IPS-18c (cell line): ENCODE measurements at regions not wholly inside any gene's neighbourhood (a gene's known extent, or its start where the extent isn't known, plus 50 kb on each side); places are given as distances from the start of the nearest gene placed in this dataset.

Experiments used
- H3K4me3 ChIP-seq: 2 replicates; pipeline ENCODE4 v1.7.0; 2013; ENCODE audit warnings: low read depth, mild to moderate bottlenecking, low read length, moderate library complexity; ENCODE audit not compliant: insufficient read depth
- H3K9me3 ChIP-seq: one replicate; pipeline ENCODE4 v1.6.1; 2013; ENCODE audit warnings: mild to moderate bottlenecking, low read length, moderate library complexity; ENCODE audit not compliant: control insufficient read depth, insufficient read depth

DNA sequence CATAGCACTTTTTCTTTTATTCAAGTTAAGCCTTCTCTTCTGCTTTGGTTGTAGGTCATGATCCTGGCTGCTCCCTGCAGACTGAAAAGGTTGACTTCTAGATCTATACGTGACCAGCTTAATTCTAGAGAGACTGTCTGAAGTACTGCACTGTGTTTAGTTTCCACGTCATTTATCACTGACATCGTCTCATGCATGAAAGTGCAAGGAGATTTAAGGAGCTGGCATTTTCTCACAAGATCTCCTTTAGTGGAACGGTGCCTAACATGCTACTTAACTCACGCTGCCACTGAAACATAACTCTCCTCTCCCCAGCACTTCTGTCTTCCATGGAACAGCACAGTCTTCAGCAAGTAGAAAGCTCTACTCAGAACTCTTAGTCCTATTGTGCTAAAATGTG is 583.0 kb upstream of the KLHL29 start:
- H3K9me3 ChIP-seq, result peaks cover 9% of the 10 kb centered on the region
- H3K4me3 ChIP-seq, result no peak overlapping the region

DNA sequence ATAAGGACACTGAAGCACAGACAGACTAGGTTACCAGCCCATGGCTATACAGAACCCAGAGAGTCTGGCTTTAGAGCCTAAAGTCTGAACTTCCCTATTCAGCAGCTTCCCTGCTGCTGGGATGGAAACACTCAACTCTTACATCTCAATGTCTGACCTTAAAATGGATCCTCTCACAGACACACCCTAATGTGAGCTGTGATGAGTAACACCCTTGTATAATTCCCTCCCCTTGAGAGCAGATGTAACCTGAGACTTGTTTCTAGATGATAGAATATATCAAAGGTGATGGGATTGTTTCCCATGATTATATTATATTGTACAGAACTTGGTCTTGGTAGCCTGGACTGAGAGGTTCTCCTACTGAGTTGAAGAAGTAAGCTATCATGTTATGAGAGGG is 577.1 kb upstream of the KLHL29 start:
- H3K9me3 ChIP-seq, result peaks cover 10% of the 10 kb centered on the region
- H3K4me3 ChIP-seq, result no peak overlapping the region

DNA sequence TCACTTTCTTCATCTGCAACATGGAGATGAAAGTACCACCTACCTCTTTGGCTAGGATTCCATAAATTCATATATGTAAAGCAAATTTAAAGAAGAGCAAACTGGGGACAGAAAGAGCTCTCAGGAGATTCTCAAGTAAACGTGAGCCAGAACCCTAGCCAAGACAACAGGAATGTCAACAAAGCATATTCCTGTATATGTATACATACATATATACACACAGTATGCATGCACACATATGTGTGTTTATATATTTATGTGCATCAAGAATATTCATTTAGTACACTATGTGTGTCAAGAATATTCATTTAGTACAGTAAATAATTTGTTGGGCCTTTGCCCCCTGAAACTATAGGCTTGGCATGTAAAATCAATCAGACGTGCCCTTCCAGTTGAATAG is 574.4 kb upstream of the KLHL29 start:
- Histone ChIP-seq H3K4me3 (no peak overlapping the region), H3K9me3 (peaks cover 4% of the 10 kb centered on the region)

DNA sequence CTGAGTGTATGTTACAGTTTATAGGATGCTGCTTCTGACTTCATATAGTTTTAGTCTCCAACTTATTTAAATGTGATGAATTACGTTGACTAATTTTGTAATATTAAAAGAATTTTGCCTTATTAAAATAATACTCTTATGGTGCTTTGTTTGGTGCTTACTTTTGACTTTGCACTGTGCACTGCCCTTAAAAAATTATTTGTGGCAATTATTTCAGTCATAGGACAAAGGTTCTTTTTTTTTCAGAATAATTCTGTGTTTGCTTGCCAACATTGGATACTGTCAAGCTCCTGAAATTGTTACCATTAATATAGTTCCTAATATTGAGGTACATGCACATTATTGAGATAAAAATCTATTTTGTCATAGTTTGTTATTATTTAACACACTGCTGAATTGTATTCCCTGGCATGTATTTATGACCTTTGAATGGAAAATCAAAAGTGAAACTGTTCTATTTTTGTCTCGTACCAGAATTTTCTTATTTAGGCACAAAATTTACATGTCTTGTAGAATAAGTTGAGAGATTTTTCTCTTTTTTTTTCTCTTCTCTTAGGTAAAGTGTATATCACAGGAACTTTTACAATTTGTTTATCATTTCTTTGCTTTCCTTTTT is 572.8 kb upstream of the KLHL29 start:
- Histone ChIP-seq H3K4me3 (no peak overlapping the region), H3K9me3 (no peaks in the 10 kb centered on the region)

DNA sequence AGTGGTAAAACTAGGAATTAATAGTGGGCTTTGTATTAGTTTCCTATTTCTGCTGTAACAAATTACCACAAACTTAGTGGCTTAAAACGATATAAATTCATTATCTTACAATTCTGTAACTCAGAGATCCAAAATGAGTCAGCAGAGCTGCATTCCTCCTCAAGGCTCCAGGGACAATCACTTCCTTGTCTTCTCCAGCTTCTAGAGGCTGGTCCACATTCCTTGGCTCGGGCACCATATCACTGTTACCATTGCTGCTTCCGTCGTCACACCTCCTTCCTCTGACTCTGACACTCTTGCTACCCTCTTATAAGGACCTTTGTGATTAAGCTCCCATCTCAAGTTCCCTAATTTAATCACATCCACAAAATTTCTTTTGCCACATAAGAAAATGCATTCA is 567.8 kb upstream of the KLHL29 start:
- no peak overlapping the region for H3K4me3 ChIP-seq
- no peaks in the 10 kb centered on the region for H3K9me3 ChIP-seq

DNA sequence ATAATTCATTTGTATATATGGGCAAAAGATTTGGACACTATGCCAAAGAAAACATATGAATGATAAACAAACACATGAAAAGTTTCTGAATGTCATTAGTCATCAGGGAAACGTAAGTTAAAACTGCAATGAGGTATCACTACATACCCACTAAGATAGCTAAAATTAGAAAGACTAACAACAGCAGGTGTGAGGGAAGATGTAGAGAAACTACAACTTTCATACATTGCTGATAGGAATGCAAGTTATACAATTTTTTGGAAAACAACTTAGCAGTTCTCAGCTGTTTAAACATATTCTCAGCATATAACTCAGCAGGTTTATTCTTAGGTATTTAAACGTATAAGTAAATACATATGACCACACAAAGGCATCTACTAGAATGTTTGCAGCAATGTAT is 563.5 kb upstream of the KLHL29 start:
- no peaks in the 10 kb centered on the region for H3K9me3 ChIP-seq
- no peak overlapping the region for H3K4me3 ChIP-seq

DNA sequence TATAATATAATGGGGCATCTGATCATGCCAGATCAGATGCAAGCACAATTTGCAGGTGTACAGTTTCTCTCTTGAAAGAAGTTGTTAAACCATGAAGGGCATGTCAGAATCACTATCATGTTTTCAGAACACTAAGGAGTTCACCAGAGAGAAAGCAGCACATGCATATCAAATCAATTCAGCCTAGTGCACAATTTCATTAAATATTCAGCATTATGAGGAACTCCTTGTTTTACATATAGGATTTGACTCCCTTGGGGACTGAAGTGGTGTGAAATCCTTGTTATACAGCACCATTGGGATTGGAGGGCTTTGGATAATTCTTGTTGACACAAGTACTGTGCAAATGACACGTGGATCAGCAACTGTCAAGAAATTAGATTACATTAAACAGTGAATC is 562.1 kb upstream of the KLHL29 start:
- Histone ChIP-seq H3K4me3 (no peak overlapping the region), H3K9me3 (no peaks in the 10 kb centered on the region)

DNA sequence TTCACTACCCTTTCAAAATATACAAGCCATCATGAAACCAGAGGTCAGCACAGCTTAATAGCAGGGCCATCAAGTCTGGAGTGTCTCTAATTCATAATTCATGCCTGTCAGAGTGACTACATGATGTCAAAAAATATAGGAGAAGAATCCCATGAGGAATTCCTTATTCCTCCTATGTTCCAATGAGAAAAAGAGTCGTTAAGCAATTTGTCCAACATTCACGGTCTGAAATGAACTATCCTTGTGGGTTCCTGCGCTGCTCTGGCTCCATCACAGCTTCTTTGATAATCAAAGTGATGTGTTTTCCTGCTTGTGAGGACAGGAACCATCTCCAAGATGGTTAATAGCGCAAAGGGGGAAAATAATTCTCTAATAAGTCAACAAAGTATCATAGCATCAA is 560.4 kb upstream of the KLHL29 start:
- no peaks in the 10 kb centered on the region for H3K9me3 ChIP-seq

DNA sequence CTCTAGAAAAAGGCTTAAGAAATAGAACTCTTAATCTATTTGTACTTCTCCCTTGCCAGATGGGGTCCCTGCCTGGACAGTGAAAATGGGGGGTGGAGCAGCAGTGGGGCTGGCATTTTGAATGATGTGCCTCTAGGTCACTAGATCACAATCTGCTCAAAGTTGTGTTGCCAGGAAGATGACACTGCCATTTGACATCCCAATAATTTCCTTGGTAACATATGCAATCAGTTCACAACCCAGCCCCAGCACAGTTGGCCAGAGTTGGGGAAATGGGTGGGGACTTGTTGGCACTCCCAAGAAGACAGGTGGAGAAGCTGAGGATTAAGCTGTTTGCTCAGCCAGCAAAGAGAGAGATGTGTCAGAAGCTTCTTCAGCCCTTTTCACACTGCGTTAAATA is 558.3 kb upstream of the KLHL29 start:
- H3K9me3 ChIP-seq, result no peaks in the 10 kb centered on the region
- no peak overlapping the region for H3K4me3 ChIP-seq

More for the DNA sequence above, 560.4 kb upstream of the KLHL29 start:
- H3K4me3 ChIP-seq, result no peak overlapping the region

DNA sequence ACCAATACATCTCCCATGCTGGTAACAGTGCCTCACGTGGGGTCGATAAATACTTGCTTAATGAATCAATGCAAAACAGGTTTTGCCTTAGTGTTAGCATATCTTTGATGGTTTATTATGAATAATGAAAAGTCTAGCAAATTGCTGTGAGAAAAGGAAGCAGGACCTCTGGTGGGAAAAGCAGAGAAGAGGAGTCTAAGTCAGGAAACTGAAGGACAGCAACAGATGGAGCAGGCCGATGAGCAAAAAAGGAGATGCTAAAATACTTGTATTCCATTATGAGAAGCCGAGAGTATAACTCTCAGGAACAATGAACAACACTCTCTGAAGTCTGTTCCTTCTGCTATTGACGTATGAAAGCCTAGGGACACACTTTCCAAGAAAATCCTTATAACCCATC is 555.2 kb upstream of the KLHL29 start:
- H3K9me3 ChIP-seq, result no peaks in the 10 kb centered on the region
- no peak overlapping the region for H3K4me3 ChIP-seq

DNA sequence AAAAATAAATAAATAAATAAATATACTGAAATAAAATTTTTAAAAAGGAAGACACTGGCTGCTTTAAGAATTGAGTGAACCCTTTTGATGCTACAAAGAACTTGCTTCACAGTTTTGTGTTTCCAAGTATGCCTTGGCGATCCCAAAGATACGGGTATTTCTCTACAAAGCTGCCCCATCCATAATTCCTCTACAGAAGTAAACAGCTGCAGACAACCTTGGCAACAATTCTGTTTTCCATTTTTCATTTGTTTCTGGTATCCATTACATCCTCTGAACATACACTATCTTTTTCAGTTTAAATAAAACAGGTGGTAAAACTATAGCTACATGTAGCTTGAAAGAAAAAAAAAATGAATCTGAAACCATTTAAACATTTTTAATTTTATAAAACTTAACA is 552.8 kb upstream of the KLHL29 start:
- Histone ChIP-seq H3K4me3 (no peak overlapping the region), H3K9me3 (no peaks in the 10 kb centered on the region)

DNA sequence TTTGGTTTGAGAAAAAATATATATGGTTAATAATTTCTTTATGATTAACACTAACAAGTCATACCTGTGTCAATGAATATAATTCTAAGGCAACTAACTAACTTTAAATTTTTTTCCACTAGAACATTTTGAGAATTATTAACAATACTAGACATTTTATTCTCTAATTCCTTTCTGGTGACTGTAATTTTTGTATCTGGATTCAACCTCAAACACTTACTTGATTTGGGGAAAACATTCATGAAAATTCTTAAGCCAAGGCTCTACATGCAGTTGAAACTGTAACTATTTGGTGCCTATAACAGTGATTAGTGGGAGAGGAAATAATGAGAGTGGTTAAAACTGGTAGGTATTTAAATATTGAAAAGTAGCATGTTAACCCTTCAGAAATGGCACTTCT is 546.5 kb upstream of the KLHL29 start:
- no peaks in the 10 kb centered on the region for H3K9me3 ChIP-seq
- H3K4me3 ChIP-seq, result no peak overlapping the region

DNA sequence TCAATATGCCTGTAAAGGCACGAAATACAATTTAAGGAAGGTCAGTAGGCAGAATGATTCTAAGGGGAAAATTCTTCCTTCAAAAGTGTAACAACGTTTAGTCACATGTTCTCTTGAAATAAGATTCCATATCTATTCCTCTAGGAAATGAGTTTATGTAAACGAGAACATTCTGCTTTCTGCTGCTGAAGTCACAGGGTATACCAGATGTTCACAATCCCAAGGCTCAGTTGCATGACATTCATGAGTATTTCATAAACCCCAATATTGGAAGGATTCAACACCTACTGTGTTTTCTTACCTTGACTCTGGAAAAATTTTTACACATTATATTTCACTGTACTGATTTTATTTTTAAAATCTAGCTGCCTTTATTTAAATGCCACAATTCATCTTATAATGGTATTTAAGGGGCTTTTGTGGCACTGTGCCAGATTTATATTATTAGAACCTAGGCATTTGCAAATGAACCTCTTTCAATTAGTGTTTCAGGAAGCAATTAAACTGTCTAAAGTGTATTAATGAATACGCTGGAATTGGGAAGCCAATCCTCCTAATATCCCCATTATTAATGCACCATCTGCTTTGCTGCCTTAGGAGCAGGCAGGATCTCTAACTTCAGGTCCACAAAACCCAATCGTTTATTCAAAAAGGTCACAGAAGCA is 542.6 kb upstream of the KLHL29 start:
- Histone ChIP-seq H3K4me3 (no peak overlapping the region), H3K9me3 (no peaks in the 10 kb centered on the region)

DNA sequence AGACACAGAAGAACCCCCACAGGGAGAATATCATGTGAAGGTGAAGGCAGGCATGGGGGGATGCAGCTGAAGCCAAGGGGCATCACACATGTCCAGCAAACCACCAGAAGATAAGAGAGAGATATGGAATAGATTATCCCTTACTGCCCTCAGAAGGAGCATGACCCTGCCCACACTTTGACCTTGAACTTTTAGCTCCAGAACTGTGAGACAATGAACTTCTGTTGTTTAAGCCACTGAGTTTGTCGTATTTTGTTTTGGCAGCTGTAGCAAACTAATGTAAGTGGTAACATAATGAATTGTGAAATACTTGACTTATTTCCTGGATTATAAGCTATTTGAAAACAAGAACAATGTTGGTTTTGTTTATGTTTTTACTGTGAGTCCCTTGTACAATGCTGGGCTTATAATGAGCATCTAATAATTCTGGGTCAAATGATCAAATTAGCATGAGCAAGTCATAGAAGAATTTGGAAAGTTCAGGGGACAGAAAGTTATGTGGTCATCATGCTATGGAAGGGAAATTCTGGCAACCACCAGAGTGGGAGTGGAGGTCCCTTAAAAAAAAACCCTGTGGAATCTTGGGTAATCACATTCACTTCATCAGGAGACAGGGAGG is 541.0 kb upstream of the KLHL29 start:
- Histone ChIP-seq H3K9me3 (no peaks in the 10 kb centered on the region), H3K4me3 (no peak overlapping the region)

DNA sequence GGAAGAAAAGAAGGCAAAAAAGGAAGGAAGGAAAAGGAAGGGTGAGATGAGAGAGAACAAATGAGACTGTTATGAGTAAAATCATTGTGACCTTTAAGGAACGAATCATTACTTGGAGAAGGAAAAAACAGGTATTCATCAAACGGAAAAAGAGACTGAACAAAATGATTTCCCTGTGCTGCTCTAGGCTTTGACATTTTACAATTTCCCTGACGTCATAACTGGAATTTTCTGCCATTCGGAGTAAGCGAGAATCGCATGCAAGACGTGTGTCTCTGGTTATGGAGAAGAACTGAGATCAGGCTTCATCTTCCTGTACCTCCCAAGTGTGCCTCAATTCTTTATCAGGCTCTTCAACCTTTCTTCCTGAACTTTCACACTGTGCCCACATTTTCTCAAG is 534.7 kb upstream of the KLHL29 start:
- Histone ChIP-seq H3K4me3 (no peak overlapping the region), H3K9me3 (no peaks in the 10 kb centered on the region)

DNA sequence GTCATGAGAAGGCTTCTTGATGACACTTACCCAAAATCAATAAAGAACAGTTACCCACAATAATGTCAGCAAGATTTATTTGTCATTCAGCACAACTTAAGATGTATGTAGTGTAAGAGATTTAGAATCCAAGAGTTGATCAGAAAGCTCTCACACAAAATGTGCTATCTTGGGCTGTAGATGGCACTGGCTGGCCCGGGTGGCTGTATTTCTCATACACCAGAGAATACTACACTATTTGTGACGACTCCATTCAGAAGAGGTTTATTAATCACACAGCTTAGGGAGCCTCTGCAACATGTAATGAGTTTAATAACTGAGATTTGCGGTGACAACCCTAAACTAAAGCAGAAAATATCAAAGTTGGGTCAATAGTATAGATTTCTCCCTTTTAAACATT is 530.4 kb upstream of the KLHL29 start:
- H3K9me3 ChIP-seq, result no peaks in the 10 kb centered on the region
- H3K4me3 ChIP-seq, result no peak overlapping the region

DNA sequence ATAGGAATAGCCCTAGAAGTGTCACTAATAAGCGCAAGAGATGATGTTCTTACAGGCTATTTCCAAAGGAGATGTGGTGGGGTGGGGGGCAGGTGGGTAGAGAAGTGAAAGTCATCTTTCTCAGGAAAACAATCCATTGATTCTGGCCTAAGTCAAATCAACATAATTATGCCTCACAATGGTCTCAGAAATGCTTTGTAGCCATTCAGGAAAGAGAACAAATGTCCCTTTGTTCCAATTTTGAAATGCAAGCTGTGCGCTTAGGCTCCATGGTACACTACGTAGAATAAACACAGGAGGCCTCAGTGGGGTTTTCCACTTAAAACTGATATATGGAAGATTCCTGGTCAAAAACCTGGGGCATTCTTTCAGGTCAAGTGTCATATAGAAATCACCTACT is 529.9 kb upstream of the KLHL29 start:
- Histone ChIP-seq H3K4me3 (no peak overlapping the region), H3K9me3 (no peaks in the 10 kb centered on the region)

DNA sequence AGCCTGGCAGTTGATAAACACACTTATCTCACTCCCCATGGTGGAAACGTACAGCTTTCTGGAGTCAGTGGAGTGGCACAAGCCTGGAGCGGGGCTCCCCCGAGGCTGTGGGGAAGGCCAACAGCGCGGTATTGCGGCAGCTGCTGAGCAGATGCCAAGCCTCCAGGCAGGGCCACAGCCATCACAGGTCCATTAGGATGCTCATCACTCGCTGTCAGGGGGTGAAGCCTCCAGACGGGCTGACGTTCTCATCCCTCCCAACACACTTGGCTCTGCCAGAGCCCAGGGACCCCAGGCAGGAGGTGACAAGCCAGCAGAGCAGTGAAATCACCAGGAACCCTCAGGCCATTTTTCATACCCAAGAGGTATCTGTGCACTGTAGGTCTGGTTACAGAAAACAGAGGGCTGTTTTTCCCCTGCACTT is 529.2 kb upstream of the KLHL29 start:
- Histone ChIP-seq H3K4me3 (no peak overlapping the region), H3K9me3 (no peaks in the 10 kb centered on the region)

DNA sequence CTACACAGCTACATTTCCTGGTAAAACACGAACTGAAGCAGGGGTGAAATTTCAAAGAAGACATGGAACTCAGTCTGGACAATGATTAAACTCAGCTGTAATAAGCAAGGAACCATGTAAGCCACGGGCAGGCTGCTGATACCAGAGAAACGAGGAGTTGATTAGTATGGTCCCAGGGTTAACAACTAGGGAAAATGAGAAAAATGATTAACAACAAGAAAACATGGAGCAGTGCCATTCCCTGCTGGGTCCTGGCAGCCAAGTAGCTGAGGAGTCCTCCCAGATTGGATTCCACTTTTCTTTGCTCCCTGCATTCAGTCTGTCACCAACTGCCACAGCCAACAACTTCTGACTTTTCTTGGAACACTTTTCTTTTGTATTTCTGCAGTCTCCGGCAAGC is 517.0 kb upstream of the KLHL29 start:
- H3K9me3 ChIP-seq, result no peaks in the 10 kb centered on the region
- no peak overlapping the region for H3K4me3 ChIP-seq
